HG03097 (cell line): ENCODE measurements at regions not wholly inside any gene's neighbourhood (a gene's known extent, or its start where the extent isn't known, plus 50 kb on each side); places are given as distances from the start of the nearest gene placed in this dataset.

ENCODE experiments used
- ATAC-seq: cut with Tn5 transposase; IDR thresholded peaks from one replicate; pipeline ENCODE4 v1.9.1; 2021; ENCODE audit not compliant: unreplicated experiment, low FRiP score

GRCh38 chr1:237998581-237998980, 107.9 kb upstream of the ZP4 start:
- ATAC-seq = no peak

GRCh38 chr1:237983496-237983895, 92.8 kb upstream of the ZP4 start:
- no peak for ATAC-seq

GRCh38 chr1:237981223-237981622, 90.5 kb upstream of the ZP4 start:
- ATAC-seq = no peak

GRCh38 chr1:237976331-237976730, 85.6 kb upstream of the ZP4 start:
- no peak for ATAC-seq

GRCh38 chr1:237975903-237976302, 85.2 kb upstream of the ZP4 start:
- ATAC-seq = no peak

GRCh38 chr1:237975376-237975775, 84.7 kb upstream of the ZP4 start:
- ATAC-seq = no peak

GRCh38 chr1:237972186-237972585, 81.5 kb upstream of the ZP4 start:
- ATAC-seq = no peak

GRCh38 chr1:237962985-237963384, 72.3 kb upstream of the ZP4 start:
- ATAC-seq = no peak

GRCh38 chr1:237961754-237962153, 71.0 kb upstream of the ZP4 start:
- ATAC-seq = no peak

- ATAC-seq = no peak
Measured at GRCh38 chr1:237959838-237960237, 69.1 kb upstream of the ZP4 start.

- no peak for ATAC-seq
Measured at GRCh38 chr1:237953238-237953637, 62.5 kb upstream of the ZP4 start.
